ENCODE measurements at regions not wholly inside any gene's neighbourhood (a gene's known extent, or its start where the extent isn't known, plus 50 kb on each side); places are given as distances from the start of the nearest gene placed in this dataset.
"Not testable (repeated sequence)": the region's sequence is repeated elsewhere in the genome, so short reads cannot be mapped to it uniquely, and the experiment has no call there.

- DNase-seq = no peak
These were observed 359.3 kb downstream of the NPIPA8 start for GRCh38 chr16:17977260-17977659.

- no peak for DNase-seq
These were observed 364.0 kb downstream of the NPIPA8 start for GRCh38 chr16:17972460-17972943.

GRCh38 chr16:17970816-17971331, 365.7 kb downstream of the NPIPA8 start:
- DNase-seq = no peak

- no peak for DNase-seq
These were observed 366.3 kb downstream of the NPIPA8 start for GRCh38 chr16:17970157-17970765.

DNA sequence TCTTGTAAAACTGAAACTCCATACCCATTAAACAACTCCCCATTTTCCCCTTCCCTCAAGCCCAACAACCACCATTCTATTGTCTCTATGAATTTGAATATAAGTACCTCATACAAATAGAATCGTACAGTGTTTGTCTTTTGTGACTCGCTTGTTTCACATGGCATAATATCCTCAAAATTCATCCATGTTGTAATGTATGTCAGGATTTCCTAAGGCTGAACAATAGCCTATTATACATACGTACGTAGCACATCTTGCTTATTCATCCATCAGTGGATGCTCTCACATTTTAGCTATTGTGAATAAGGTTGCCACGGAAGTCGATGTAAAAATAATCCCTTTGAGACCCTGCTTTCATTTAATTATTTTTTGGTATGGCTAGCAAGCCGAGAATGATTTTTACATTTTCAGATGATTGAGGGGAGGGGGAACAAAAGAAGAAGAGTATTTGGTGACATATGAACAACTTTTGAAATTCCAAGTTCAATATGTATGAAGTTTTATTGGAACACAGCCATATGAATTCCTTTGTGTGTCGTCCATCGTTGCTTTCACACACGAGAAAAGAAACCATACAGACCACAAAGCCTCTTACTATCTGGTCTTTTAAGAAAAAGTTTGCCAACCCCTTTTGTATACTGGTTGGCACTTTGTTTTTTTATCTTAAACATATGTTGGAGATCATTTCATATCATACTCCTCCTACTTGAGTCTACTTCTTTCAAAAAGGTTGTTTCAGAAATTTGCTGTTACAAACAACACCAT, 371.2 kb downstream of the NPIPA8 start:
- DNase-seq = no peak

DNA sequence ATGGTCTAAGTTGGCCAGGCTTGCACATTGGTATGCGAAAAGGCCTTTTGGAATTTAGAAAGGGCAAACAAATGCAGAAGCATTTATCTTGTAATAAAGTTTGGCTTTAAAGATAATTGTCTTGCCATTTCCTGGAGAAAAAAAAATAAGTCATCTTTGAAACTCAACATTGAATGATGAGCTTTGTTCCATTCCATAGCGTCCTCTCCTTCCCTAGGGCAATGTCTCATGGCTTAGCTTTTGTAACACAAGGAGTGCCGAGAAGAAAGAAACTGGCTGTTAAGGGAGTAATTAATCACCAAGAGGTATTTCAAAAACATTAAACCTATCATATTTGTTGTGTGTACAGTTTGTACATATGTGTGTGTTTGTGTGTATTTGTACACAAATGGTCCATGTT, 372.3 kb downstream of the NPIPA8 start:
- no peak for DNase-seq

- no peak for DNase-seq
These were observed 373.2 kb downstream of the NPIPA8 start for GRCh38 chr16:17963185-17963836.

DNA sequence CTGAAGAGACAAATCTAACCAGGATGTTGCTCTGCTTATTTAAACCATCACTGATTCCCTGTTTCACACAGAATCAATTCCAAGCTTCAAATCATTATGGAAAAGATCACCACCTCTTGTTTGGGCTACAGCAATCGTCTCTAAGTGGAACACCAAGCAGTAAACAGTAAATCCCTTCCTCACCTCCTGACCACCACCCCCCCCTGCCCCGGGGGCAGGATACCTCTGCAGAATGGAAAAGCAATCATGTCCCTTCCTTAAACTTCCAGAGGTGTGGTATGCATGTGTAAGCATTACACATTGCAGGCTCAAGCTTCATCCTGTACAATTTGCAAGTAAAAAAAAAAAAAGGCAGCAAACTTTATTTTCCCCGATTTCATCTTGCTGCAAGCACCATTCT, 373.8 kb downstream of the NPIPA8 start:
- no peak for DNase-seq

- DNase-seq = not testable (repeated sequence)
These were observed 374.7 kb downstream of the NPIPA8 start for GRCh38 chr16:17961822-17962221.

GRCh38 chr16:17951378-17951777, 385.2 kb downstream of the NPIPA8 start:
- no peak for DNase-seq

- no peak for DNase-seq
These were observed 386.6 kb downstream of the NPIPA8 start for GRCh38 chr16:17949982-17950250.

GRCh38 chr16:17949141-17949981, 387.2 kb downstream of the NPIPA8 start:
- DNase-seq = no peak

DNA sequence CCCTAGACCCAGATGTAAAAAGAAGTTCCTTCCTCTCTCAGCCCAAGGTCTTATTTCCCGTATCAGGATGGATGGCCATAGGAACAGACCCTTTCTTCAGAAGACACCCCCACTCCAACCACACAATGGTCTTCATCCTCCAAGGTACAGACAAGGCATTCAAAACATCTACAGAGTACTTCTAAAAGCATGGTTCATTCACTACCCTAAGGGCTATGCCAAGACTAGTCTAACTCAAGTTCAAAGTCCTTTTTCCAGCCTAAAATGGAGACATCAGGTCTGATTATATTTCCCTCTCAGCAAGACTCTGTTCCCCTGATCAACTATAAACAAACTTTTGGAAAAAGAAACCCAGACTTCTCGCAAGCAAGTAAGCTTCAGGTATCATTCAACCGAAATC, 388.9 kb downstream of the NPIPA8 start:
- DNase-seq = no peak

GRCh38 chr16:17947165-17947564, 389.4 kb downstream of the NPIPA8 start:
- DNase-seq = no peak

DNA sequence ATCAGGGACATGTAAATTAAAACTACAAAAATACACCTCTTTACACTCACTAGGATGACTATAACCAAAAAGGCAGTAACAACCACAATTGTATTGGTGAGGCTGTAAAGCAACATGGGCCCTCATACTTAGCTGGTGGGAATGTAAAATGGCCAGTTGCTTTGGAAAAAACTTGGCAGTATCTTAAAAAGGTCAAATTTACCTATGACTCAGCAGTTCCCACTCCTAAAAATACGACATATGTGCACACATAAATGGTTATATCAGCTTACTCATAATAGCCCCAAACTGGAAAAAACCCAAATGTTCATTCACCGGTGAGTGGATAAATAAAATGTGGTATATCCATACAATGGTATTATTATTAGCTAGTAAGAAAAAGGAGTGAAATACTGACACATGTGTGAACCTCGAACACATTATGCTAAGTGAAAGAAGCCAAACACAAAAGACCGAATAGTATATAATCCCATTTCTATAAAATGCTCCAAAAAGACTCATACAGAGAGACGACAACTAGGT, 391.4 kb downstream of the NPIPA8 start:
- DNase-seq = no peak

DNA sequence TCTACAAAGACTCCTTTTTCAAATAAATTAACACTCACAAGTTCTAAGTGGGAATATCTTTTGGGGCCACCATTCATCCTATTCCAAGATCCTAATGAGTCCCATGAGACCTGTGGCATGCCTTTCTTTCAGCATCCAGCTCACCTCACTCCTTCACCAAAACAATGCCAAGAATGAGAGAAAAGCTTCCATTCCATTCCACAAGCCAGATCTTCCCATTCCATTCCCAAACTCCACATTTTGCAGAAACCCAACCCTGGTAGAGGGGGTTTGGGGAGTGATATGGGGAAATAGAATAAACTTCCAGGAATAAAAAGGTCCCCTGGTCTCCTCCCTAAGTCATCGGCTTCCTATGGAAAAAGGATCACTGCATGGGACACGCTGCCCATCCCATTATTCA, 392.2 kb downstream of the NPIPA8 start:
- DNase-seq = no peak

GRCh38 chr16:17942067-17942466, 394.5 kb downstream of the NPIPA8 start:
- DNase-seq = no peak

GRCh38 chr16:17940584-17941364, 395.8 kb downstream of the NPIPA8 start:
- DNase-seq = no peak

GRCh38 chr16:17939723-17940122, 396.8 kb downstream of the NPIPA8 start:
- no peak for DNase-seq

DNA sequence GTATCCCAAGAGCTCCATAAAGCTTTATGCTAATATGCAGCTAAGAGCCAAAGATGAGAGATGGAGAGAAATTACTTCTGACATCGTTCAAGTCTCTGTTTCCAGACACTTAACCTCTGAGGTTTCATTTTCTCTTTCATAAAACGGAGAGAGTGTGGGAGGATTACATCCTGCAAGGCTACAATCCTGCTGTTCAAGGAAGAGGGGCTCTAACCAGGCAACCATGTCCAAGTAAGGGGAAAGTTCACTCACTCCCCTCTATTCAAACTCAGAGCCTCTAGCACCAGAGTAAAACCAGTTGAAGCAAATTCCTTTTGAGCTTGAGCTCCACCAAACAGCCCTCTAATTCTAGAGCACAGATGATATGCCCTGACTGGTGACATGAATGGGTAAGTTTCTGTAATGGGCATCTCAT, 397.4 kb downstream of the NPIPA8 start:
- DNase-seq = peak; percentile 6

- no peak for DNase-seq
These were observed 398.0 kb downstream of the NPIPA8 start for GRCh38 chr16:17938546-17938945.

Measured in DMS79 (cell line).